ENCODE measurements at regions not wholly inside any gene's neighbourhood (a gene's known extent, or its start where the extent isn't known, plus 50 kb on each side); places are given as distances from the start of the nearest gene placed in this dataset.

- TF ChIP-seq CTCF (IDR thresholded peaks at IDR 0.05) = no peak
- TF ChIP-seq POLR2A (IDR thresholded peaks at IDR 0.05) = no peak
- Histone ChIP-seq H3K9me3 (no peaks in the 10 kb centered on the region), H3K36me3 (no peaks in the 10 kb centered on the region), H3K27me3 (no peaks in the 10 kb centered on the region), H3K4me1 (no peaks in the 10 kb centered on the region), H3K27ac (no peak overlapping the region), H3K4me3 (no peak overlapping the region)
- DNase-seq = no peak
- intact Hi-C loops (cut with DNase I) = no loop called here
- no peak for ATAC-seq
- 40% methylated on average over 1 of the region's 1 CpG for whole genome bisulfite sequencing (ENCODE audit: insufficient coverage, low coverage, low lambda C conversion rate, missing lambda C conversion rate)
Observed at GRCh38 chr5:91472631-91473030, 89.5 kb upstream of the ARRDC3 start.

- Histone ChIP-seq H3K4me1 (no peaks in the 10 kb centered on the region), H3K36me3 (no peaks in the 10 kb centered on the region), H3K27ac (peak overlapping the region in 1 of 3 donors; percentile 4), H3K27me3 (no peaks in the 10 kb centered on the region), H3K4me3 (no peak overlapping the region), H3K9me3 (no peaks in the 10 kb centered on the region)
- intact Hi-C loops (cut with DNase I) = no loop called here
- WGBS (ENCODE audit: insufficient coverage, low coverage, low lambda C conversion rate, missing lambda C conversion rate) = 53% methylated on average over 10 of the region's 10 CpGs
- DNase-seq (no peak), ATAC-seq (peak; percentile 57 to 74 (median 68))
- TF ChIP-seq POLR2A (IDR thresholded peaks at IDR 0.05) (no peak), CTCF (IDR thresholded peaks at IDR 0.05) (no peak)
Observed at GRCh38 chr5:91469517-91470165, 86.5 kb upstream of the ARRDC3 start.

- H3K9me3 ChIP-seq = no peaks in the 10 kb centered on the region
- TF ChIP-seq CTCF (IDR thresholded peaks at IDR 0.05) (no peak), POLR2A (IDR thresholded peaks at IDR 0.05) (no peak)
- no peaks in the 10 kb centered on the region for H3K4me1 ChIP-seq
- H3K27ac ChIP-seq = no peak overlapping the region
- no peak for DNase-seq
- H3K4me3 ChIP-seq = no peak overlapping the region
- no peaks in the 10 kb centered on the region for H3K27me3 ChIP-seq
- WGBS (ENCODE audit: insufficient coverage, low coverage, low lambda C conversion rate, missing lambda C conversion rate) = 60% methylated on average over 7 of the region's 7 CpGs
- intact Hi-C loops (cut with DNase I) = no loop called here
- no peaks in the 10 kb centered on the region for H3K36me3 ChIP-seq
- ATAC-seq = peak; percentile 48 to 57 (median 54)
Observed at GRCh38 chr5:91468651-91469422, 85.7 kb upstream of the ARRDC3 start.

- intact Hi-C loops (cut with DNase I) = no loop called here
- Histone ChIP-seq H3K27ac (no peak overlapping the region), H3K4me1 (no peaks in the 10 kb centered on the region), H3K36me3 (no peaks in the 10 kb centered on the region), H3K9me3 (no peaks in the 10 kb centered on the region), H3K4me3 (no peak overlapping the region), H3K27me3 (no peaks in the 10 kb centered on the region)
- TF ChIP-seq CTCF (IDR thresholded peaks at IDR 0.05) (no peak), POLR2A (IDR thresholded peaks at IDR 0.05) (no peak)
- WGBS (ENCODE audit: insufficient coverage, low coverage, low lambda C conversion rate, missing lambda C conversion rate) = 81% methylated on average over 4 of the region's 4 CpGs
- no peak for DNase-seq
- ATAC-seq = no peak
Observed at GRCh38 chr5:91464886-91465646, 81.9 kb upstream of the ARRDC3 start.
